Neural crest cell (in vitro differentiated cells): ENCODE measurements at regions not wholly inside any gene's neighbourhood (a gene's known extent, or its start where the extent isn't known, plus 50 kb on each side); places are given as distances from the start of the nearest gene placed in this dataset.

Experiments used
- DNase-seq: peaks from one replicate; pipeline ENCODE4 v3.0.0; 2021; ENCODE audit warnings: low read depth, mixed read lengths, low spot score
- H3K27ac Mint-ChIP-seq: one replicate; pipeline ENCODE4 v1.8.0; 2021; ENCODE audit warnings: mild to moderate bottlenecking, mixed read lengths; ENCODE audit not compliant: unreplicated experiment
- H3K27me3 Mint-ChIP-seq: 2 replicates; pipeline ENCODE4 v1.8.0; 2021; ENCODE audit warnings: low read depth, mild to moderate bottlenecking, mixed read lengths
- H3K36me3 Mint-ChIP-seq: 2 replicates; pipeline ENCODE4 v1.8.0; 2021; ENCODE audit warnings: low read depth, mild to moderate bottlenecking, mixed read lengths
- H3K4me1 Mint-ChIP-seq: 2 replicates; pipeline ENCODE4 v1.8.0; 2021; ENCODE audit warnings: mixed read lengths
- H3K4me3 Mint-ChIP-seq: one replicate; pipeline ENCODE4 v1.8.0; 2021; ENCODE audit warnings: mild to moderate bottlenecking, mixed read lengths
- H3K9me3 Mint-ChIP-seq: 2 replicates; pipeline ENCODE4 v1.8.0; 2021; ENCODE audit warnings: mixed read lengths
- CTCF ChIP-seq: fragments of 200-600 bp; sonication (generic); conservative IDR thresholded peaks from 2 replicates; pipeline ENCODE4 v1.5.0; 2021; ENCODE audit warnings: antibody characterized with exemption, mild to moderate bottlenecking

DNA sequence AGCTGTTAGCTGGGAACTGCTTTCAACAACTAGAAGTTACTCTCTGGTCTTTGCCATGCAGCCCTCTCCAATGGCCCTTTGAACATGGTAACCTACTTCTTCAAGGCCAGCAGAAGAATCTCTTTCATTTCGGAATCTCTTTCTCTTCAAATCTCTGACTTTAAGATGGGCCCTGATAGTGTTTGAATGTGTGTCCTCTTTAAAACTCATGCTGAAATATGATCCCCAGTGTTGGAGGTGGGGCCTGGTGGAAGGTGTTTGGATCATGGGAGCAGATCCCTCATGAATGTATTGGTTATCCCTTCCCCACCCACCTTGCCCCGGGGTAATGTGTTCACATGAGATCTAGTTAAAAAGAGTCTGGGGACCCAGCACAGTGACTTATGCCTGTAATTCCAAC is 54.5 kb upstream of the SOX13 start:
- no peak for TF ChIP-seq CTCF
- Mint-ChIP-seq H3K9me3 (peaks cover 3% of the 10 kb centered on the region), H3K36me3 (no peaks in the 10 kb centered on the region), H3K4me3 (no peak overlapping the region), H3K27me3 (no peaks in the 10 kb centered on the region), H3K4me1 (peaks cover 17% of the 10 kb centered on the region), H3K27ac (no peak overlapping the region)
- no peak for DNase-seq
